ENCODE measurements at regions not wholly inside any gene's neighbourhood (a gene's known extent, or its start where the extent isn't known, plus 50 kb on each side); places are given as distances from the start of the nearest gene placed in this dataset.
"Not testable (repeated sequence)": the region's sequence is repeated elsewhere in the genome, so short reads cannot be mapped to it uniquely, and the experiment has no call there.

GRCh38 chr17:78300962-78301820, 58.7 kb downstream of the SOCS3 start:
- no peaks in the 10 kb centered on the region for H3K27me3 ChIP-seq
- 88 to 100% methylated on average over 1 to 19 of the region's 19 CpGs for WGBS, 2 donors (ENCODE audit: low coverage in 1 of 2)
- no peak for DNase-seq
- H3K9me3 ChIP-seq, result no peaks in the 10 kb centered on the region
- intact Hi-C loops (cut with DNase I; ENCODE audit: low total_unique reads) (no loop called here), in situ Hi-C loops (cut with MboI; ENCODE audit: low pct_ligation_motif_present in 1 of 4, low pct_unique_long_range_greater_than_20kb in 1 of 4, low sequenced_read_pairs in 3 of 4) (no loop called here)
- H3K36me3 ChIP-seq, result no peaks in the 10 kb centered on the region
- H3K4me3 ChIP-seq, result no peak overlapping the region
- H3K27ac ChIP-seq, result no peak overlapping the region
- no peaks in the 10 kb centered on the region for H3K4me1 ChIP-seq
- TF ChIP-seq POLR2AphosphoS5 (IDR thresholded peaks at IDR 0.05) (no peak), EP300 (IDR thresholded peaks at IDR 0.05; ENCODE audit: low read depth) (no peak), POLR2A (IDR thresholded peaks at IDR 0.05) (no peak)

- Histone ChIP-seq H3K4me3 (no peak overlapping the region), H3K36me3 (no peaks in the 10 kb centered on the region), H3K9me3 (no peaks in the 10 kb centered on the region), H3K27me3 (no peaks in the 10 kb centered on the region), H3K27ac (no peak overlapping the region), H3K4me1 (no peaks in the 10 kb centered on the region)
- no peak for DNase-seq
- intact Hi-C loops (cut with DNase I; ENCODE audit: low total_unique reads) (no loop called here), in situ Hi-C loops (cut with MboI; ENCODE audit: low pct_ligation_motif_present in 1 of 4, low pct_unique_long_range_greater_than_20kb in 1 of 4, low sequenced_read_pairs in 3 of 4) (loop anchor here in 2 of 4 donors (10.0 kb wide), 1 partner anchor 126 kb away; no protein-coding TSS in a partner anchor)
- TF ChIP-seq EP300 (IDR thresholded peaks at IDR 0.05; ENCODE audit: low read depth) (no peak), POLR2A (IDR thresholded peaks at IDR 0.05) (no peak), POLR2AphosphoS5 (IDR thresholded peaks at IDR 0.05) (no peak)
- TF ChIP-seq, protein P1, sequence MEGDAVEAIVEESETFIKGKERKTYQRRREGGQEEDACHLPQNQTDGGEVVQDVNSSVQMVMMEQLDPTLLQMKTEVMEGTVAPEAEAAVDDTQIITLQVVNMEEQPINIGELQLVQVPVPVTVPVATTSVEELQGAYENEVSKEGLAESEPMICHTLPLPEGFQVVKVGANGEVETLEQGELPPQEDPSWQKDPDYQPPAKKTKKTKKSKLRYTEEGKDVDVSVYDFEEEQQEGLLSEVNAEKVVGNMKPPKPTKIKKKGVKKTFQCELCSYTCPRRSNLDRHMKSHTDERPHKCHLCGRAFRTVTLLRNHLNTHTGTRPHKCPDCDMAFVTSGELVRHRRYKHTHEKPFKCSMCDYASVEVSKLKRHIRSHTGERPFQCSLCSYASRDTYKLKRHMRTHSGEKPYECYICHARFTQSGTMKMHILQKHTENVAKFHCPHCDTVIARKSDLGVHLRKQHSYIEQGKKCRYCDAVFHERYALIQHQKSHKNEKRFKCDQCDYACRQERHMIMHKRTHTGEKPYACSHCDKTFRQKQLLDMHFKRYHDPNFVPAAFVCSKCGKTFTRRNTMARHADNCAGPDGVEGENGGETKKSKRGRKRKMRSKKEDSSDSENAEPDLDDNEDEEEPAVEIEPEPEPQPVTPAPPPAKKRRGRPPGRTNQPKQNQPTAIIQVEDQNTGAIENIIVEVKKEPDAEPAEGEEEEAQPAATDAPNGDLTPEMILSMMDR (IDR thresholded peaks at IDR 0.05), result no peak
- 81 to 82% methylated on average over 7 to 11 of the region's 11 CpGs for WGBS, 2 donors (ENCODE audit: low coverage in 1 of 2)
Measured at GRCh38 chr17:78299049-78299448, 60.8 kb downstream of the SOCS3 start.

GRCh38 chr17:78294776-78295175, 63.3 kb downstream of the TMEM235 start:
- no peak for TF ChIP-seq POLR2A (IDR thresholded peaks at IDR 0.05)
- TF ChIP-seq POLR2AphosphoS5 (IDR thresholded peaks at IDR 0.05), result no peak
- TF ChIP-seq, protein P1 (IDR thresholded peaks at IDR 0.05), result no peak
- no peak for TF ChIP-seq EP300 (IDR thresholded peaks at IDR 0.05; ENCODE audit: low read depth)
- Histone ChIP-seq H3K4me1 (peaks cover 0 to 4% (median 0%) of the 10 kb centered on the region in 4 donors), H3K4me3 (no peak overlapping the region), H3K36me3 (no peaks in the 10 kb centered on the region), H3K27me3 (no peaks in the 10 kb centered on the region), H3K27ac (no peak overlapping the region), H3K9me3 (no peaks in the 10 kb centered on the region)
- DNase-seq, result no peak
- intact Hi-C loops (cut with DNase I; ENCODE audit: low total_unique reads) (no loop called here), in situ Hi-C loops (cut with MboI; ENCODE audit: low pct_ligation_motif_present in 1 of 4, low pct_unique_long_range_greater_than_20kb in 1 of 4, low sequenced_read_pairs in 3 of 4) (loop anchor here in 2 of 4 donors (10.0 kb wide), 1 partner anchor 130 kb away; no protein-coding TSS in a partner anchor)
- WGBS, 2 donors (ENCODE audit: low coverage in 1 of 2), result 88 to 94% methylated on average over 5 to 15 of the region's 15 CpGs

DNA sequence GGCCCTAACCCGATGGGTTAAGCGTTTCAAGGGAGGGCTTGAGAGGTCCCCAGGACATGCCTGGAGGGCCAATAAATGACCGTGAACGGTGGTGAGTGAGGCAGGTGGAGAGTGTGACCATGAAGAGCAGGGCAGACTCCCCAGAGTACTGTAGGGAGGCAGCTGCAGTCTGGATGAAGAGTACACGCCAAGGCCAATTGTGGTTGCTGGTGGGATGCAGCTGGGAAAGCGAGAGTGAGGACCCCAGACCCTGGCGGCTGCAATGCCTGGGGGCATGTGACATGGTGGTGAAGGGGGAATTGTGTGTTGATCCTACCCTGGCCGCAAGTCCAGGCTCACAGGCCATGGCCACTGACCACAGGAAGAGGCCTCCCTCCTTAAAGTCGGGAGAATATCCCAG, 62.9 kb downstream of the TMEM235 start:
- no peak overlapping the region for H3K27ac ChIP-seq
- H3K4me1 ChIP-seq, result peaks cover 0 to 4% (median 1%) of the 10 kb centered on the region in 4 donors
- 90 to 100% methylated on average over 1 to 8 of the region's 9 CpGs for WGBS, 2 donors (ENCODE audit: low coverage in 1 of 2)
- in situ Hi-C loops (cut with MboI; ENCODE audit: low pct_ligation_motif_present in 1 of 4, low pct_unique_long_range_greater_than_20kb in 1 of 4, low sequenced_read_pairs in 3 of 4), result loop anchor here in 2 of 4 donors (10.0 kb wide), 1 partner anchor 130 kb away; no protein-coding TSS in a partner anchor
- intact Hi-C loops (cut with DNase I; ENCODE audit: low total_unique reads), result no loop called here
- H3K9me3 ChIP-seq, result no peaks in the 10 kb centered on the region
- no peaks in the 10 kb centered on the region for H3K27me3 ChIP-seq
- no peak for DNase-seq
- no peak overlapping the region for H3K4me3 ChIP-seq
- TF ChIP-seq, protein P1 (IDR thresholded peaks at IDR 0.05), result no peak
- no peak for TF ChIP-seq POLR2A (IDR thresholded peaks at IDR 0.05)
- no peak for TF ChIP-seq EP300 (IDR thresholded peaks at IDR 0.05; ENCODE audit: low read depth)
- no peak for TF ChIP-seq POLR2AphosphoS5 (IDR thresholded peaks at IDR 0.05)
- no peaks in the 10 kb centered on the region for H3K36me3 ChIP-seq

GRCh38 chr17:78293151-78293550, 61.7 kb downstream of the TMEM235 start:
- in situ Hi-C loops (cut with MboI; ENCODE audit: low pct_ligation_motif_present in 1 of 4, low pct_unique_long_range_greater_than_20kb in 1 of 4, low sequenced_read_pairs in 3 of 4), result loop anchor here in 2 of 4 donors (10.0 kb wide), 1 partner anchor 132 kb away; no protein-coding TSS in a partner anchor
- intact Hi-C loops (cut with DNase I; ENCODE audit: low total_unique reads); H3K9me3 ChIP-seq; H3K27ac ChIP-seq; DNase-seq; H3K36me3 ChIP-seq; H3K4me1 ChIP-seq; H3K27me3 ChIP-seq; H3K4me3 ChIP-seq: not testable (repeated sequence)
- 30 to 78% methylated on average over 2 to 6 of the region's 6 CpGs for WGBS, 2 donors (ENCODE audit: low coverage in 1 of 2)

Measured in transverse colon (tissue), 4 donors.